ENCODE measurements at regions not wholly inside any gene's neighbourhood (a gene's known extent, or its start where the extent isn't known, plus 50 kb on each side); places are given as distances from the start of the nearest gene placed in this dataset.

DNA sequence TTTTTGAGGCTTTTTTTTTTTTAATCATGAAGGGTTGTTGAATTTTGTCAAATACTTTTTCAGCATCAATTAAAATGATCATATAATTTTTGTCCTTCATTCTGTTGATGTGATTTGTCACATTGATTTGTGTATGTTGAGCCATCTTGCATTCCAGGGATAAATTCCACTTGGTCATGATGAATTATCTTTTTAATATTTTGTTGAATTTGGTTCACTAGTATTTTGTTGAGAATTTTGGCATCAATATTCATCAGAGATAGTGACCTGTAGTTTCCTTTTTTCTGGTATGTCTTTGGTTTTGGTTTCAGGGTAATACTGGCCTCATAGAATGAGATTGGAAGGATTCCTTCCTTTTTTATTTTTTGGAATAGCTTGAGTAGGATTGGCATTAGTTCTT is 221.9 kb upstream of the ZNF217 start:
- TF ChIP-seq, protein P1, sequence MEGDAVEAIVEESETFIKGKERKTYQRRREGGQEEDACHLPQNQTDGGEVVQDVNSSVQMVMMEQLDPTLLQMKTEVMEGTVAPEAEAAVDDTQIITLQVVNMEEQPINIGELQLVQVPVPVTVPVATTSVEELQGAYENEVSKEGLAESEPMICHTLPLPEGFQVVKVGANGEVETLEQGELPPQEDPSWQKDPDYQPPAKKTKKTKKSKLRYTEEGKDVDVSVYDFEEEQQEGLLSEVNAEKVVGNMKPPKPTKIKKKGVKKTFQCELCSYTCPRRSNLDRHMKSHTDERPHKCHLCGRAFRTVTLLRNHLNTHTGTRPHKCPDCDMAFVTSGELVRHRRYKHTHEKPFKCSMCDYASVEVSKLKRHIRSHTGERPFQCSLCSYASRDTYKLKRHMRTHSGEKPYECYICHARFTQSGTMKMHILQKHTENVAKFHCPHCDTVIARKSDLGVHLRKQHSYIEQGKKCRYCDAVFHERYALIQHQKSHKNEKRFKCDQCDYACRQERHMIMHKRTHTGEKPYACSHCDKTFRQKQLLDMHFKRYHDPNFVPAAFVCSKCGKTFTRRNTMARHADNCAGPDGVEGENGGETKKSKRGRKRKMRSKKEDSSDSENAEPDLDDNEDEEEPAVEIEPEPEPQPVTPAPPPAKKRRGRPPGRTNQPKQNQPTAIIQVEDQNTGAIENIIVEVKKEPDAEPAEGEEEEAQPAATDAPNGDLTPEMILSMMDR (IDR thresholded peaks at IDR 0.05) = no peak
- TF ChIP-seq EP300 (IDR thresholded peaks at IDR 0.05) = no peak
